Hippocampal formation (tissue), 2 donors: ENCODE measurements at regions not wholly inside any gene's neighbourhood (a gene's known extent, or its start where the extent isn't known, plus 50 kb on each side); places are given as distances from the start of the nearest gene placed in this dataset.

Experiments used
- DNase-seq, 2 donors: peaks; one replicate each; lab custom pipeline; 2025; lab: John Stamatoyannopoulos, UW

GRCh38 chr10:94043431-94043990, 49.8 kb downstream of the PLCE1 start:
- no peak for DNase-seq

- DNase-seq = no peak
Observed at GRCh38 chr10:94046098-94046497, 52.4 kb downstream of the PLCE1 start.

GRCh38 chr10:94047293-94047692, 53.6 kb downstream of the PLCE1 start:
- no peak for DNase-seq

- no peak for DNase-seq
Observed at GRCh38 chr10:94049911-94050310, 56.2 kb downstream of the PLCE1 start.

DNA sequence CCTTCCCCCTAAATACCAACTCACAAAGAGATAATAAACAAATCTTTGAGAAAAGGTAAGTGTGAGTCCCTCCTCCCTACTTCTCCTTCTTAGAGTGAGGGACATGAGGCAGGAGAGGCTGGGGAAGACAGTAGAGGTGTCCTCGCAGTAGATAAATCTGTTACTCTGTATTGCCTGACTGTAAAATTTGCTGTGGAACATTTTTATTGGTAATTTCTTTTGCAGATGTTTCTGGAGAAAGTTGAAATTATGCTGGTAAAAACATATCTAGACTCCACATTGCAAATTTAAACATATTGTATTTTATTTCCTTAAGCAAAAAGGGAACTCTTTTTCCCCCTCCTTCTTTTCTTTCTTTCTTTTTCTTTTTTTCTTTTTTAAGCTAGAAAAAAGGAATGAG, 58.5 kb downstream of the PLCE1 start:
- no peak for DNase-seq

- DNase-seq = no peak
Observed at GRCh38 chr10:94052866-94053791, 59.4 kb downstream of the PLCE1 start.

DNA sequence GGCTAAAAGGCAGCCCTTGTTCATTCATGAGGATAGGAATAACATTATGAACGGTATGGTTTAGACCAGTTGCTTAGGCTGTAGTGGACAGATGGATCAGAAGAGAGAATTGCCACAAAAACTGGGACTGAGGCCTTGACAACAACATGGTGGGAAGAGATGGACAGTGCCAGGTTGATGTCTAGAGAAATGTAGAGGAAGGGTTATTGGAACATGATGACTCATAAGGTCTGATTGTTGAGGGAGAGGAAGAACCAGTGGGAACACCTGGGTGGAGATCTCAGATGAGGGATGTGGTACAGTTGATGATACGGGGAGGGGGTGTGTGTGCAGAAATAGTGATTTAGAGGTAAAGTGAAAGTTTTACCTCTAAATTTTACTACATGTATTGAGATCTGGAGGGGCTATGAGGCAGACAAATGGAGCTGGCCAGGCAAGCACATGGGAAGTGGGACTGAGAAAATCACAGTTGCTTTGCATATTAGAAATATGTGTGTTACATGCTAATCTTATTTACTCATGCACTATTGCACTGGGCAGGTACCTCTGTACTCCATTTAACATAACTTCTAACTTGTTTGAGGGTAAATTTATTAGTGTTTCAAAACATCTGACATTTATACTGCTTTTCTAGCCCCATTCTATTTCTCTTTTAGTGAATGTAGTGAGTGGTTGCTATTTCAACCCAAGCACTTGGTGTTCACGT, 65.6 kb downstream of the PLCE1 start:
- DNase-seq = no peak

DNA sequence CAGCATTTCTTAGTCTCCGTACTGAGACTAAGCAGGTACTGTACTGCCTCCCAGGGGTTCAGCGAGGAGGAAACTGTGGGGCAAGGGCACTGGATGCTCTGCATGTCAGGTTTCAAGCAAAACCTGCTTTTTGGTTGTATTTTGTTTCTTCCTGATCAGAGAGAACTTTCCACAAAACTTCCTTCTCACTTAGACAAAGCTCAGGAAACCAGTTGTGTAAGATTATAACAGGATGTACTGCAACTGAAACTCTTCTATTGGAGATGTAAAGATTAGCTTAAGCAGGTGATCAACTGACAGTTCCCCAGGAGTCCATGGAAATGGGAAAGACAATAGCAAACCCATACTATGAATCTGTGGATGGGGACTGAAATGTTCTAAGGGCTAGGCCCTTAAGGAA, 67.3 kb downstream of the PLCE1 start:
- DNase-seq = no peak

DNA sequence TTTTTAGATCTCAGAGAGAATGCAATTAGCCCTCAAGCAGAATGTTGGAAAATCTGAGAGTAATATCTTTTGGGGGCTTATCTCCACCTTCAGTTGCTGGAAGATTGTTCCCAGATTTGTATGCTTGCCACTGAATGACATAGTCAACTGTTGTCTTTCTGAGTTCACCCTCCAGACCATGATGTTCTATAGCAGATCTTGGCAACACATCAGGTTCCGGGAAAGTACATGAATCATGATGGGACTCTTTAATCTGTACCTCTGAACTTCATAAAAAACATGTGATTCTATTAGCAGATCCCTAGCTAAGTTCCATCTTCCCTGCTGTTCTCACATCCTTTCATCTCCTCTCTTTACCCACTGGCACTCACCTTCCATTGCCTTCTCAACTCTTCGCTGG, 68.9 kb downstream of the PLCE1 start:
- DNase-seq = no peak

DNA sequence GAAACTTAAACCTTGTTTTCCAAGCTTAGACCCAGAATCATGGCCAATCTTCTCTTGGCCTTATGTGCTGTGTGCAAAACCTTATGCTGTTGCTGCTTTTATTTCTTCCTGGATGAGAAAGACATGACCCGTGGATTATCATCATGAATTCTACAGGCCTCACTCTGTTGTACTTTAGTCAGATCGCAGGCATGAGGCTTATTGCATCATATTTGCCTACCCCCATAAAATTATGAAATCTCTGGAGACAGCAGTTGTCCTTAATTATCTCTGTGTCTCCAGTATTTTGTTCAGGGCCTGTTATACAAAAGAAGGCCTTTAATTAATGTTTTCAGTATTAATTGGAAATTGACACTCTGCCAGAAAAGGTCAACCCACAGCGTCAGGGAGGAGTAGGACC, 71.6 kb downstream of the PLCE1 start:
- DNase-seq = no peak

DNA sequence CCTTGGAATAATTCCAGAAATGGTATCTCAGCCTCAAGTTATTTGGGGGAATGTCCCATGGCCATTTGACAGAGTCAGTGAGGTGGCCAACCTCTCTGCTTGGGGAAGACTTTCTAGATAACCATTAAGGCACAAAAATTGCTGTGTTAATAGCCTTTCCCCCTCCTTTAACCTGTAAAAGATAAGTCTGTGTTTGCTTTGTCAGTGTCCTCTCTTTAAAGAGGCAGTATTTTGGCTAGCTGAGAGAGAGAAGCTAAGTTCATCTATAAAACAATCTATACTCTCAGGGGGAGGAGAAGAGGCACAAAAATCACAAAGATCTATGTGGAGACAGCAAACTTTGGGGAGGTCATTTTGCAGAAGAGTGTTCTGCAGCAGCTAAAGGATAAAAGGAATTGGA, 72.1 kb downstream of the PLCE1 start:
- no peak for DNase-seq

DNA sequence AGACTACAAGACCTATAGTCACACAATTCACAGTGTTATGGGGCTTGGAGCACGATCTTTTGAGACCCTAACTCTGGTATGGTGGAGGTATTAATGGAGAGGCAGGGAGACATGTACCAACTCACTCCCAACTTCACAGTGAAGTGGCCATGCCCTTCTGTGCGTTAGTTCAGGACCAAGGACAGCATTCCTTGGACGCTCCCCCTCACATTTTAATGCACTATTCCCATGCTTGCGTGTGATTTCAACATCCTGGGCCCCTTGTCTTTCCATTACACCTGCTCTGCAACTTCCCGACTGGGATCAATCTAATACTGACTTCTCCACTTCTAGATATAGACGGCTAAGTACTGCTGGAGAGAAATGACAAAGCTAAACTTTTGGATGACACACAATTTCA, 72.7 kb downstream of the PLCE1 start:
- no peak for DNase-seq

DNA sequence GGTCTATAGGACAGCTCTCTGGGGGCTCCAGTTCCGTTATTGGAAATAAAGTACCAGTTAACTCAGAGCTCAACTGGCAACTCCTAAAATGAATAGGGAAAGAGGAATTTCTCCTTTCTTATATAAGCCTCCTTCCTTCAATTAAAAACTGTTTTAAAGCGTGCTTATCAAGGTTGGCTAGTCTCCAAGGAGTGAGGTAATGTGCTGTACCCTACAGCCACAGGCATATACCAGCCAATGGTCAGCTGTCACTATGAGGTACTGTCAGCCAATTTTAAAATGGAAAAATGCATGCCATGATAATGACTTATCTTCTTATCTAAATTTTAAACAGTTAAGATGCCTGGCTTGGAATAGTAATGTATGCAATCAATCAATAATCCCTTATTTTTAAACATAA, 76.2 kb downstream of the PLCE1 start:
- DNase-seq = no peak

GRCh38 chr10:94074462-94074861, 80.7 kb downstream of the PLCE1 start:
- no peak for DNase-seq

DNA sequence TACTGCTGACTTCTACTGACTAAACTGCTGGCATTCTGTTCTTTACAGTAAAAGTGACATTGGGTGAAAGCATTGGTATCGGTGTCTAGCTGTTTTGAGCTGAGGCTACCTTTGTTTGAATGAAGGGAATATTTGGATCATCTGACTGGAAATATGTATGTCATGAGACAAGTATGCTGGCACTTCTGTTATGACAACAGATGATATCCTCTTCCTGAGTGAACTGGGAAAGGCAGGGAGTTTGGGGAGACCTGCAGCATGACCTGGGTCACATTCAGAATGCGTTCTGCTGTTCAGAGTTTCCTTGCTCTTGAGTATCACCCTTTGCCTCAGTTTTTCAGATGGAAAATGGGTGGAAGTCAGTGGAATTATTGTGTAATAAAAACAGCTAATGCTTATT, 81.8 kb downstream of the PLCE1 start:
- no peak for DNase-seq

DNA sequence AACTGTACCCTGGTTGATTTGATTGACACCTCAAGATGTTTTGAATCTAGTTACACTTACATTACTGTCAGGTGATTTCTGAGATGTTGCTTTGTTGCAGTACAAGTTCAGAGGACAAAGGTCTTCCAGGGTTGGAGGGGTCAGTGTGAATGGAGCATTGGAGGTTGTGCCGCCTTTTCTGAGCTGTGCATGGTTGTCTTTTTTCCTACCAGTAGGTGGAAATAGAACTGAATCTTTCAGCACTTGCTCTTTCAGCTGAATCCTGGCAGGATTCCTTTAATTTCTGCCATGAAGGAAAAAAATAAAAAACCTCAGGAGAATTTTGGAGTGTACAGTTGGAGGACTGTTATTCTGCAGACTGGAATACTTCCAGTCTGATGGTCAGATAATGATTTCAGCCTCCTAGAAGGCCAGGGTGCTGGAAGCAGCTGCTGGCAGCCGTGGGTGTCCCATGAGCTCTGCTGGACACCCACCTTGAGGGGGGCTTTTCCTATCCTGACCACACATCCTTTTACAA, 82.7 kb downstream of the PLCE1 start:
- peak in 1 of 2 donors; percentile 25 for DNase-seq

GRCh38 chr10:94077042-94077441, 83.3 kb downstream of the PLCE1 start:
- DNase-seq = no peak

DNA sequence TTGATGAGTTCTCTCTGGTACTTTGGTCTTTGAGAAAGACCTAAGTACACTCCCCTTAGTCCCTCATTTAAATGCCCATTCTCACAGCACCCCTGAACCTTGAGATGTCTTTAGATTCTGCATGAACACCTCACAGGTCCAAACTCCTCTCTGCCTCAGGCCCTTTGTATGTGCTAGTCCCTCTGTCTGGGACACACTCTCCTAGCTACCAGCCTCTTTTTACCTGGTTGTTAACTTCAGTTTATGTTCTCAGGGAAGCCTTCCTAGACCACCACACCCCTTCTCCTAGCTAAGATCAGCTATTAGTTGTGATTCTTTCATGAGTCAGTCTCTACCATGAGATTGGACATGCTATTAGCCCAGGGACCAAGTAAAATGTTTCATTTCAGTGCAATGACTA, 86.4 kb downstream of the PLCE1 start:
- DNase-seq = no peak

DNA sequence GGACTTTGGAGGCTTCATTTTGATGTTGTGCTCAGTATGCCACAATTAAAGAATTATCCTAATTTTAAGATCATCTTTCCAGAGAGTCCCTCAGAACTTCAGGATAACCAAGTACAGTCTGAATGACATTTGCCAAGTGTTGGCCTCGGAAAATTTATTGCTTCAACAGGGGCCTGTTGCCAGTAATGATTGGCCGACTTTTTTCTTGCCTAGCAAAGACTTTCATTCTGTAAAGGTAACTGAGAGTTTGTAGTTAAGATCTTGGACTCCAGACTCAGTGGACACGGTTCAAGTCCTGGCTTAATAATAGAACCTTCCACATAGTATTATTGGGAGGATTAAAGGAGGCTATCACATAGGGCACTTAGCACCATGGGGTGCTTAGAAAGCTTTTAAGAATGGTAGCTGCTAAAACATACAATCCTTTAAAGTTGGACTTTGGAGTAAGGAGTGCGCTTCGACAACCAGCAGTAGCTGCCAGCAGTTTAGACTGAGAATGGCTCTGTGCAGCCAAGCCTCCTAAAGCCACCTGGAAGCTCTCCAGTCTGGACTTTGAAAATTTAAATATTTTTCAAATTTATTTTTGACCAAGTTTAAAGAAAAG, 90.0 kb downstream of the PLCE1 start:
- no peak for DNase-seq

GRCh38 chr10:94084344-94084743, 90.6 kb downstream of the PLCE1 start:
- DNase-seq = no peak

- no peak for DNase-seq
Observed at GRCh38 chr10:94085288-94085687, 91.6 kb downstream of the PLCE1 start.

- no peak for DNase-seq
Observed at GRCh38 chr10:94085766-94086437, 92.2 kb downstream of the PLCE1 start.
